Panc1 (cell line): ENCODE measurements at regions not wholly inside any gene's neighbourhood (a gene's known extent, or its start where the extent isn't known, plus 50 kb on each side); places are given as distances from the start of the nearest gene placed in this dataset.

Source experiments
- ATAC-seq: fragments of 200-7000 bp; cut with Tn5 transposase; 2 replicates; pipeline ENCODE4 v1.9.1; 2020; ENCODE audit warnings: mild to moderate bottlenecking, moderate library complexity
- BruUV-seq: library from RNA; stranded (reverse); fragments of 400-500 nt; replicated peaks from 2 replicates; lab custom pipeline; 2021; lab: Mats Ljungman, UMichigan
- CTCF ChIA-PET: fragments of 300-600 bp; sonication (Branson Sonifier 250); formaldehyde crosslinking; loops from one replicate; lab custom pipeline; 2022; ENCODE audit warnings: antibody characterized with exemption; lab: Charles Lee
- POLR2A ChIA-PET: fragments of 300-600 bp; sonication (Branson Sonifier 250); formaldehyde crosslinking; loops from one replicate; lab custom pipeline; 2022; ENCODE audit warnings: antibody characterized with exemption; lab: Charles Lee
- DNase-seq: peaks from one replicate; pipeline ENCODE4 v3.0.0-alpha.2; 2010; ENCODE audit warnings: low read depth, low spot score
- H3K27ac ChIP-seq: 2 replicates; pipeline ENCODE4 v1.5.1; 2011; ENCODE audit warnings: mild to moderate bottlenecking, low read length, inconsistent platforms
- H3K27me3 ChIP-seq: fragments of 200-500 bp; sonication (Bioruptor generic); 2 replicates; pipeline ENCODE4 v1.6.0; 2014; ENCODE audit warnings: low read length, inconsistent platforms; ENCODE audit not compliant: control insufficient read depth, insufficient read depth
- H3K36me3 ChIP-seq: fragments of 200-500 bp; sonication (Bioruptor generic); 2 replicates; pipeline ENCODE4 v1.5.1; 2014; ENCODE audit warnings: inconsistent platforms, mild to moderate bottlenecking, low read length, moderate library complexity; ENCODE audit not compliant: control insufficient read depth, insufficient read depth
- H3K4me1 ChIP-seq: 2 replicates; pipeline ENCODE4 v1.5.1; 2011; ENCODE audit warnings: inconsistent platforms, mild to moderate bottlenecking, low read length, moderate library complexity; ENCODE audit not compliant: control insufficient read depth, insufficient read depth
- H3K4me3 ChIP-seq, 2 experiments: 2 replicates each; pipeline ENCODE4 v1.5.1; 2011 to 2012; ENCODE audit warnings: low read depth in 2 of 2, low read length in 2 of 2, mild to moderate bottlenecking in 2 of 2, inconsistent platforms in 1 of 2, moderate library complexity in 1 of 2
- H3K9me3 ChIP-seq: fragments of 200-500 bp; sonication (Bioruptor generic); 2 replicates; pipeline ENCODE4 v1.5.1; 2014; ENCODE audit warnings: low read depth, mild to moderate bottlenecking, inconsistent platforms, low read length, moderate library complexity; ENCODE audit not compliant: control insufficient read depth, insufficient read depth
- POLR2AphosphoS5 ChIP-seq: IDR thresholded peaks from 2 replicates; pipeline ENCODE4 v1.6.1; 2012; ENCODE audit warnings: mild to moderate bottlenecking, low read depth, low read length, moderate library complexity
- REST ChIP-seq, 2 experiments: IDR thresholded peaks; 2 replicates each; pipeline ENCODE4 v1.6.1; 2011 to 2012; ENCODE audit warnings: low read depth in 2 of 2, control low read depth in 1 of 2, low read length in 1 of 2, mild to moderate bottlenecking in 1 of 2, moderate library complexity in 1 of 2; ENCODE audit not compliant: insufficient read depth in 1 of 2
- SIN3A ChIP-seq: IDR thresholded peaks from 2 replicates; pipeline ENCODE4 v1.6.1; 2012; ENCODE audit warnings: low read depth, mild to moderate bottlenecking, low read length, moderate library complexity, borderline replicate concordance; ENCODE audit not compliant: insufficient read depth
- TCF7L2 ChIP-seq: IDR thresholded peaks from 2 replicates; pipeline ENCODE4 v1.6.1; 2011; ENCODE audit warnings: mild to moderate bottlenecking, low read depth, low read length, inconsistent platforms
- in situ Hi-C: cut with HindIII; loops from 2 replicates; pipeline ENCODE4 v1.10.0; 2016; ENCODE audit warnings: low sequenced_read_pairs, low pct_unique_long_range_greater_than_20kb
- intact Hi-C: fragments of 100-400 bp; cut with micrococcal nuclease; formaldehyde crosslinking; loops from one replicate; pipeline ENCODE4 v1.10.0; 2022; ENCODE audit not compliant: unreplicated experiment
- TF ChIP-seq, protein P1 (sequence below): fragments of 450-650 bp; IDR thresholded peaks from 2 replicates; pipeline ENCODE4 v1.5.1; 2017; ENCODE audit warnings: mild to moderate bottlenecking

DNA sequence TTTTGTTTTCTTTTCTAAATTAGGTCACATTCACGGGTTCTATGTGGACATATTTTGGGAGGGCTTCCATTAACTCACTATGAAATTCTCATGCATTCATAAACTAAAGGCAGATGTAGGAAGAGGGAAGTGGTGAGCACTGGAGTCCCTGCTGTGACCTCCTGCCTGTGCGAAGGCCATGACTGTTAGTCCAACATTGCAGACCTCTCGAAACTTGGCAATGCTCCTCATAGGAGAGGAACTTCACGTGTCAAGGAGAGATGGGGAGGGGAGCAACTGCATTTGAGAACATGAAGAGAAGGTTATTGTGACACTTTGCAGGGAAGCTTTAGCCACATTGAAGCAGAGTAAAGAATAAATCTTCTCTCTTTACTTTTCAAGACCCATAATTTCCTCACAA, 126.4 kb upstream of the HNMT start:
- Histone ChIP-seq H3K4me1 (no peaks in the 10 kb centered on the region), H3K9me3 (no peaks in the 10 kb centered on the region), H3K4me3 (no peak overlapping the region), H3K27me3 (no peaks in the 10 kb centered on the region), H3K36me3 (no peaks in the 10 kb centered on the region), H3K27ac (no peak overlapping the region)
- POLR2A ChIA-PET: no interaction called here
- TF ChIP-seq POLR2AphosphoS5: no peak
- no peak for TF ChIP-seq SIN3A
- TF ChIP-seq TCF7L2: no peak
- no peak for TF ChIP-seq REST (IDR thresholded peaks at IDR 0.05; ENCODE audit: insufficient read depth in 1 of 2, low read depth in 2 of 2, low read length in 1 of 2)
- TF ChIP-seq, protein P1, sequence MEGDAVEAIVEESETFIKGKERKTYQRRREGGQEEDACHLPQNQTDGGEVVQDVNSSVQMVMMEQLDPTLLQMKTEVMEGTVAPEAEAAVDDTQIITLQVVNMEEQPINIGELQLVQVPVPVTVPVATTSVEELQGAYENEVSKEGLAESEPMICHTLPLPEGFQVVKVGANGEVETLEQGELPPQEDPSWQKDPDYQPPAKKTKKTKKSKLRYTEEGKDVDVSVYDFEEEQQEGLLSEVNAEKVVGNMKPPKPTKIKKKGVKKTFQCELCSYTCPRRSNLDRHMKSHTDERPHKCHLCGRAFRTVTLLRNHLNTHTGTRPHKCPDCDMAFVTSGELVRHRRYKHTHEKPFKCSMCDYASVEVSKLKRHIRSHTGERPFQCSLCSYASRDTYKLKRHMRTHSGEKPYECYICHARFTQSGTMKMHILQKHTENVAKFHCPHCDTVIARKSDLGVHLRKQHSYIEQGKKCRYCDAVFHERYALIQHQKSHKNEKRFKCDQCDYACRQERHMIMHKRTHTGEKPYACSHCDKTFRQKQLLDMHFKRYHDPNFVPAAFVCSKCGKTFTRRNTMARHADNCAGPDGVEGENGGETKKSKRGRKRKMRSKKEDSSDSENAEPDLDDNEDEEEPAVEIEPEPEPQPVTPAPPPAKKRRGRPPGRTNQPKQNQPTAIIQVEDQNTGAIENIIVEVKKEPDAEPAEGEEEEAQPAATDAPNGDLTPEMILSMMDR: no peak
- ATAC-seq (no peak), DNase-seq (no peak)
- intact Hi-C loops (loop anchor here (2.0 to 10.0 kb wide), 3 partner anchors 143 to 1415 kb away; no protein-coding TSS in a partner anchor), in situ Hi-C loops (no loop called here)
- BruUV-seq: no TSS peak
- CTCF ChIA-PET: interaction anchor here (0.7 kb wide), 1 partner anchor 588 kb away, joined by 7 read pairs; no protein-coding TSS in a partner anchor

DNA sequence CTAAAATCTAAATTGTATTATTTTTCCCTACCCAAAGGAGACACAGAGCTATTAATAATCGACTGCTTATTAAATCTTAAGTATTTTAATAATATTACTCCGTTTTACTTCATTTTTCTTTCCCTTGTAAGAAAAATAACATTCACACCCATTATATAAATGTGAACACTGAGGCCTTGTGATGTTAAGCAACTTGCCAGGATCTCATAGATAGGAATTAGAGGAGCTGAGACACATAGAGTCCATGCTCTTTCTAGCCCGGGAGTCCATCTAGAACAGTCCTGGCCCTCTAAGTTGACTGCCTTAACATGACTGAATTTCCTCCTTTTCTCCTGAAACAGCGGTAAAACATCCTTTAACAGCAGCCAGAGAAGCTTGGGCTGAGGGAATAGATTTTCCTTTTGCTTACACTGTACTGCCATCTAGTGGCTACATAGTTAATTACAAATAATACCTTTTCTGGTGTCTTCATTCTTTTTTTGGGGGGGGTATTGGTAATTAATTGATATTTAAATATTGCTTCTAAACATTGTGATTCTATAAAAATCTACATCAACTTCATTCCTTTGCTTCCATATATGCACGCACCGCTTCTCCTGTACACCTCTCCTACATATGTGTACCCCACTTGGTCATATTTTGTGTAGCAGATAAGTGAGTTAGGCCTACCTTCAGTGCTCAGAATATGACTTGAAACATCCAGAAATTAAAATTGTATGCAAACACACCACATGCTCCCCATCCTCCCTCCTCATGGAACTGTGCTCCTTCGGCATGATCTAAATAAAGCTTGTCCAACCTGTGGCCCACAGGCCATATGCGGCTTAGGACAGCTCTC, 125.8 kb upstream of the HNMT start:
- Histone ChIP-seq H3K27ac (no peak overlapping the region), H3K36me3 (no peaks in the 10 kb centered on the region), H3K4me3 (no peak overlapping the region), H3K9me3 (no peaks in the 10 kb centered on the region), H3K4me1 (no peaks in the 10 kb centered on the region), H3K27me3 (no peaks in the 10 kb centered on the region)
- intact Hi-C loops: loop anchor here (2.0 to 10.0 kb wide), 3 partner anchors 144 to 1416 kb away; no protein-coding TSS in a partner anchor
- CTCF ChIA-PET: interaction anchor here (0.6 to 0.8 kb wide), 3 partner anchors 371 to 1771 kb away, joined by 3 to 7 read pairs (median 3); no protein-coding TSS in a partner anchor
- BruUV-seq: no TSS peak
- POLR2A ChIA-PET: no interaction called here
- TF ChIP-seq POLR2AphosphoS5 (no peak), REST (IDR thresholded peaks at IDR 0.05; ENCODE audit: insufficient read depth in 1 of 2, low read depth in 2 of 2, low read length in 1 of 2) (no peak)
- TF ChIP-seq, protein P1: peak; percentile 73
- DNase-seq (peak; percentile 32), ATAC-seq (peak; percentile 83)
- in situ Hi-C loops: no loop called here
